Thyroid gland (tissue), 4 donors: ENCODE measurements at regions not wholly inside any gene's neighbourhood (a gene's known extent, or its start where the extent isn't known, plus 50 kb on each side); places are given as distances from the start of the nearest gene placed in this dataset.

Experiments used
- POLR2A ChIP-seq, 2 donors: fragments of 450-650 bp; IDR thresholded peaks; one replicate each; pipeline ENCODE4 v1.6.1; 2017; ENCODE audit warnings: antibody characterized with exemption in 2 of 2, mild to moderate bottlenecking in 2 of 2, moderate library complexity in 1 of 2
- TF ChIP-seq, protein P1 (sequence below), 6 experiments: fragments of 200-600 bp in 3 of 6; fragments of 450-650 bp in 3 of 6; sonication (generic) in 3 of 6; IDR thresholded peaks; one replicate each; pipeline ENCODE4 v1.5.1; 2016 to 2019; ENCODE audit warnings: antibody characterized with exemption in 6 of 6, mild to moderate bottlenecking in 2 of 6, inconsistent platforms in 1 of 6, moderate library complexity in 1 of 6

DNA sequence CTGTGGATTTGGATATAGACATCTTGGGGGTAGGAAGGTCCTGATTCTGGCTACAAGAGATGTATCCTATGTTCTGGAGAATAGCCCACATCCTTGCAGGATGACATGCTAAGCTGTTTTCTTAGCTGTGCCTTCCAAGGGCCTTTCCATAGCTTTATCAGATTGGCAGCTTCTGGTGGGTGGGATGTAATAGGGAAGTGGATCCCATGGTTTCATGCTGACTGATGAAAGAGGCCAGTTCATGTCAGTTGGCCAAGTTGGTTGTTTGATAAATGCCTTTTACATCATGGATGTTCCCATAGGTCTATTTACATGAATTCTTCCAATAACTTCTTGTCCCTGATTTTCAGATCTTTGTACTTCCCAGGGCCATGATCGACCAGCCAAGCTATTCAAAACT is 169.1 kb upstream of the RMST start:
- TF ChIP-seq, protein P1, sequence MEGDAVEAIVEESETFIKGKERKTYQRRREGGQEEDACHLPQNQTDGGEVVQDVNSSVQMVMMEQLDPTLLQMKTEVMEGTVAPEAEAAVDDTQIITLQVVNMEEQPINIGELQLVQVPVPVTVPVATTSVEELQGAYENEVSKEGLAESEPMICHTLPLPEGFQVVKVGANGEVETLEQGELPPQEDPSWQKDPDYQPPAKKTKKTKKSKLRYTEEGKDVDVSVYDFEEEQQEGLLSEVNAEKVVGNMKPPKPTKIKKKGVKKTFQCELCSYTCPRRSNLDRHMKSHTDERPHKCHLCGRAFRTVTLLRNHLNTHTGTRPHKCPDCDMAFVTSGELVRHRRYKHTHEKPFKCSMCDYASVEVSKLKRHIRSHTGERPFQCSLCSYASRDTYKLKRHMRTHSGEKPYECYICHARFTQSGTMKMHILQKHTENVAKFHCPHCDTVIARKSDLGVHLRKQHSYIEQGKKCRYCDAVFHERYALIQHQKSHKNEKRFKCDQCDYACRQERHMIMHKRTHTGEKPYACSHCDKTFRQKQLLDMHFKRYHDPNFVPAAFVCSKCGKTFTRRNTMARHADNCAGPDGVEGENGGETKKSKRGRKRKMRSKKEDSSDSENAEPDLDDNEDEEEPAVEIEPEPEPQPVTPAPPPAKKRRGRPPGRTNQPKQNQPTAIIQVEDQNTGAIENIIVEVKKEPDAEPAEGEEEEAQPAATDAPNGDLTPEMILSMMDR (IDR thresholded peaks at IDR 0.05) = no peak
- no peak for TF ChIP-seq POLR2A (IDR thresholded peaks at IDR 0.05)
